IPS-15b (cell line): ENCODE measurements at regions not wholly inside any gene's neighbourhood (a gene's known extent, or its start where the extent isn't known, plus 50 kb on each side); places are given as distances from the start of the nearest gene placed in this dataset.
"Not testable (repeated sequence)": the region's sequence is repeated elsewhere in the genome, so short reads cannot be mapped to it uniquely, and the experiment has no call there.

Experiments
- H3K27me3 ChIP-seq: one replicate; pipeline ENCODE4 v1.6.1; 2013; ENCODE audit warnings: low read length; ENCODE audit not compliant: control insufficient read depth, insufficient read depth
- H3K36me3 ChIP-seq: one replicate; pipeline ENCODE4 v1.6.1; 2013; ENCODE audit warnings: low read length; ENCODE audit not compliant: control insufficient read depth, insufficient read depth
- H3K4me1 ChIP-seq: one replicate; pipeline ENCODE4 v1.6.1; 2013; ENCODE audit warnings: mild to moderate bottlenecking, low read length; ENCODE audit not compliant: control insufficient read depth, insufficient read depth
- H3K4me3 ChIP-seq: one replicate; pipeline ENCODE4 v1.5.1; 2013; ENCODE audit warnings: low read depth, low read length
- H3K9ac ChIP-seq: one replicate; pipeline ENCODE4 v1.6.1; 2013; ENCODE audit warnings: low read depth, mild to moderate bottlenecking, low read length
- H3K9me3 ChIP-seq: one replicate; pipeline ENCODE4 v1.6.1; 2013; ENCODE audit warnings: mild to moderate bottlenecking, low read length; ENCODE audit not compliant: control insufficient read depth, insufficient read depth

- not testable (repeated sequence) for H3K36me3 ChIP-seq, H3K4me1 ChIP-seq, H3K4me3 ChIP-seq, H3K9me3 ChIP-seq, H3K27me3 ChIP-seq, H3K9ac ChIP-seq
These were observed 225.5 kb upstream of the VKORC1L1 start for GRCh38 chr7:65647153-65647964.

- H3K9ac ChIP-seq, H3K9me3 ChIP-seq, H3K27me3 ChIP-seq, H3K4me1 ChIP-seq, H3K4me3 ChIP-seq, H3K36me3 ChIP-seq: not testable (repeated sequence)
These were observed 221.7 kb upstream of the VKORC1L1 start for GRCh38 chr7:65651174-65651573.

GRCh38 chr7:65651826-65652592 is 220.9 kb upstream of the VKORC1L1 start:
- not testable (repeated sequence) for H3K27me3 ChIP-seq, H3K9me3 ChIP-seq, H3K36me3 ChIP-seq, H3K4me1 ChIP-seq, H3K9ac ChIP-seq, H3K4me3 ChIP-seq

- H3K27me3 ChIP-seq, H3K36me3 ChIP-seq, H3K4me1 ChIP-seq: not testable (repeated sequence)
These were observed 220.2 kb upstream of the VKORC1L1 start for GRCh38 chr7:65652669-65653068.

GRCh38 chr7:65656494-65657188 is 216.2 kb upstream of the VKORC1L1 start:
- H3K4me1 ChIP-seq, H3K36me3 ChIP-seq, H3K9ac ChIP-seq, H3K4me3 ChIP-seq, H3K27me3 ChIP-seq, H3K9me3 ChIP-seq: not testable (repeated sequence)

More at GRCh38 chr7:65652669-65653068, 220.2 kb upstream of the VKORC1L1 start:
- not testable (repeated sequence) for H3K4me3 ChIP-seq, H3K9me3 ChIP-seq, H3K9ac ChIP-seq

- not testable (repeated sequence) for H3K9me3 ChIP-seq, H3K27me3 ChIP-seq, H3K4me1 ChIP-seq, H3K9ac ChIP-seq, H3K36me3 ChIP-seq, H3K4me3 ChIP-seq
These were observed 189.5 kb upstream of the VKORC1L1 start for GRCh38 chr7:65683362-65683761.

- H3K27me3 ChIP-seq, H3K9me3 ChIP-seq, H3K36me3 ChIP-seq, H3K4me3 ChIP-seq, H3K9ac ChIP-seq, H3K4me1 ChIP-seq: not testable (repeated sequence)
These were observed 173.7 kb upstream of the VKORC1L1 start for GRCh38 chr7:65699026-65699714.

- not testable (repeated sequence) for H3K4me1 ChIP-seq, H3K36me3 ChIP-seq, H3K4me3 ChIP-seq
These were observed 173.0 kb upstream of the VKORC1L1 start for GRCh38 chr7:65699715-65700356.

GRCh38 chr7:65719123-65719798 is 153.6 kb upstream of the VKORC1L1 start:
- H3K4me1 ChIP-seq, H3K4me3 ChIP-seq, H3K9me3 ChIP-seq, H3K36me3 ChIP-seq, H3K9ac ChIP-seq, H3K27me3 ChIP-seq: not testable (repeated sequence)

More at GRCh38 chr7:65699715-65700356, 173.0 kb upstream of the VKORC1L1 start:
- not testable (repeated sequence) for H3K9me3 ChIP-seq, H3K9ac ChIP-seq, H3K27me3 ChIP-seq

- Histone ChIP-seq H3K9ac (no peak overlapping the region), H3K9me3 (no peaks in the 10 kb centered on the region), H3K36me3 (no peaks in the 10 kb centered on the region), H3K4me3 (no peak overlapping the region), H3K27me3 (no peaks in the 10 kb centered on the region), H3K4me1 (no peaks in the 10 kb centered on the region)
These were observed 150.5 kb upstream of the VKORC1L1 start for GRCh38 chr7:65722361-65722792.

- not testable (repeated sequence) for H3K9me3 ChIP-seq, H3K36me3 ChIP-seq, H3K4me3 ChIP-seq, H3K9ac ChIP-seq, H3K4me1 ChIP-seq, H3K27me3 ChIP-seq
These were observed 145.7 kb upstream of the VKORC1L1 start for GRCh38 chr7:65727182-65727581.
